ENCODE measurements at regions not wholly inside any gene's neighbourhood (a gene's known extent, or its start where the extent isn't known, plus 50 kb on each side); places are given as distances from the start of the nearest gene placed in this dataset.

- DNase-seq (ENCODE audit: low spot score), result no peak
These were observed 66.0 kb upstream of the KIRREL3 start for GRCh38 chr11:127066401-127067090.

DNA sequence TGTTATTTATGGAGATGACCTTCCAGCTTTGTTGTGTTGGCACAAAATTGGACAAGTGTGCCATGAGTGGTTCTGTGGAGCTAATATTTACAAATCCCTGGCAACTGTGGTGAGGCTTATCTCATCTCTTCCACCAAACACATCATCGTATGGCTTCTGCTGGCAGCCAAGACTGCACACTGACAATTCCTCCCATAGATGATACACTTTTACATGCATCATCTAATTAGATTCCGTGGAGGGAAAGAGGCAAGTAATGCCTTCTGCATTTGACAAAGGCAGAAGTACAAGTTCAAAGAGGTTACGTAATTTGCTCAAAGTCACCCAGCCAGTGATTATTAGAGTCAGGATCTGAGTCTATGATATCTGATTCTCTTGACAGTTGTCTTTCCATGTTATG is 62.7 kb upstream of the KIRREL3 start:
- DNase-seq (ENCODE audit: low spot score), result no peak

DNA sequence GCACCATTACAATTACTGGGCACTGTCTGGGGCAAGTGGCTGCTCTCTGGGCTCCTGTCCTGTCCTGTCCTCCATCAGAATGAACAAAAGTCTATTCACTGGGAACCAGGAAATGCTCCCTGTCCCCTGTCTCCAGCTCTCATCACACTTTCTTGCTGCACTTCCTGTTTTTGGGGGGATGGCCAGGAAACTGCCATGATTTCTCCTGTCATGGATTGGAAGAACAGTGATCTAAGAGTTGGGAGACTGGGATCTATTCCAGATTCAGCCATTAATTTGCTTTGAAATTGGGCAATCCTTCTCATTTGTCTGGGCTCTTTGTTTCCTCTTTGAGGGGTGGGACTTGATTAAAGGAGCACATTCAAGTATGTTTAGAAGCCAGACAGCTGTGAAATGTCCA is 61.4 kb upstream of the KIRREL3 start:
- DNase-seq (ENCODE audit: low spot score), result no peak

- DNase-seq (ENCODE audit: low spot score), result no peak
These were observed 59.2 kb upstream of the KIRREL3 start for GRCh38 chr11:127059750-127060149.

- no peak for DNase-seq (ENCODE audit: low spot score)
These were observed 58.7 kb upstream of the KIRREL3 start for GRCh38 chr11:127059286-127059685.

- DNase-seq (ENCODE audit: low spot score), result no peak
These were observed 58.0 kb upstream of the KIRREL3 start for GRCh38 chr11:127058524-127058923.

- no peak for DNase-seq (ENCODE audit: low spot score)
These were observed 56.6 kb upstream of the KIRREL3 start for GRCh38 chr11:127057126-127057525.

DNA sequence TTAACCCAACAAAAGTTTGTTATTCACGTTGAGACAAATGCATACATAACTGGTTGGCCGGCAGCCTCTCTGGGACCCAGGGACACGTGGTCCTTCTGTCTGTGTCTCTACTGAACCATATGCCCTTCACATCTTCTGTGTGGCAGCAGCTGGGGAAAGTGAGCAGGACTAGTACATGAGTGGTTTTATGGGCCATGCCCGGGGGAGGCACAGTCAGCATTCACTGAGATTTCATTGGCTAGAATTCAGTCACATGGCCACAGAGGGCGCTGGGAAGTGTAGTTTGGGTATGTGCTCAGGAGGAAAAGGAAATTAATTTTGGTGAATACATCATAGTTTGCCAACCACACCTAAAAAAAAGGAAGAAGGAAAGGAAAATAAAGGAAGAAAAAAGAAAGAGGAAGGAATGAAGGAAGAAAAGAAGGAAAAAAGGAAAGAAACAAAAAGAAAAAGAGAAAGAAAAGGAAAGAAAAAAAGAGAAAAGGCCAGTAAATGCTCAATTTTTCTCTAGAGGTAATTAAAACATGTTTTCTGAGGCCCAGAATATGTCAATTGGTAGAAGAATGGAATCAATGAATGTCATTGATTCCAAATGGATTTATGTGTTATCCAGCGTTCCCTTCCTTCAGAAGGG is 55.9 kb upstream of the KIRREL3 start:
- DNase-seq (ENCODE audit: low spot score), result peak; percentile 8

- no peak for DNase-seq (ENCODE audit: low spot score)
These were observed 54.7 kb upstream of the KIRREL3 start for GRCh38 chr11:127055236-127055635.

- no peak for DNase-seq (ENCODE audit: low spot score)
These were observed 53.6 kb upstream of the KIRREL3 start for GRCh38 chr11:127054153-127054552.

- DNase-seq (ENCODE audit: low spot score), result no peak
These were observed 51.8 kb upstream of the KIRREL3 start for GRCh38 chr11:127052404-127052803.

Measured in SW480 (cell line).